ENCODE measurements at regions not wholly inside any gene's neighbourhood (a gene's known extent, or its start where the extent isn't known, plus 50 kb on each side); places are given as distances from the start of the nearest gene placed in this dataset.

- TF ChIP-seq AKNA (CRISPR knock-in tag; IDR thresholded peaks at IDR 0.05; ENCODE audit: borderline replicate concordance) (no peak), SYNCRIP (IDR thresholded peaks at IDR 0.05; ENCODE audit: insufficient read depth, low read depth, low read length) (no peak), NFIB (CRISPR knock-in tag; IDR thresholded peaks at IDR 0.05; ENCODE audit: borderline replicate concordance) (no peak), PLSCR1 (CRISPR knock-in tag; IDR thresholded peaks at IDR 0.05; ENCODE audit: borderline replicate concordance) (no peak), TRIM22 (IDR thresholded peaks at IDR 0.05) (no peak), PBX3 (CRISPR knock-in tag; IDR thresholded peaks at IDR 0.05; ENCODE audit: borderline replicate concordance) (no peak), THAP9 (CRISPR knock-in tag; IDR thresholded peaks at IDR 0.05; ENCODE audit: borderline replicate concordance) (no peak), ZSCAN9 (CRISPR knock-in tag; IDR thresholded peaks at IDR 0.05; ENCODE audit: borderline replicate concordance) (no peak)
These were observed 233.3 kb upstream of the DACH1 start (continued) for GRCh38 chr13:72100339-72100738.
